H1 (cell line): ENCODE measurements at regions not wholly inside any gene's neighbourhood (a gene's known extent, or its start where the extent isn't known, plus 50 kb on each side); places are given as distances from the start of the nearest gene placed in this dataset.

Experiments
- CTCF ChIA-PET: fragments of 300-600 bp; sonication (Branson Sonifier 250); formaldehyde crosslinking; loops from one replicate; lab custom pipeline; 2021; ENCODE audit not compliant: partially characterized antibody; lab: Charles Lee
- POLR2A ChIA-PET: fragments of 300-600 bp; sonication (Branson Sonifier 250); formaldehyde crosslinking; loops from one replicate; lab custom pipeline; 2021; ENCODE audit warnings: inconsistent platforms; ENCODE audit not compliant: partially characterized antibody; lab: Charles Lee
- DNase-seq, 2 experiments: peaks; one replicate each; pipeline versions ENCODE4 v3.0.0 to v3.0.0-alpha.2; 2010 to 2022; ENCODE audit warnings: low spot score in 2 of 2, low read depth in 1 of 2, mixed read lengths in 1 of 2
- FAIRE-seq: peaks from 2 replicates; lab custom pipeline; 2011; peaks lifted over from hg19 to GRCh38; lab: Jason Lieb, UNC
- H2AFZ ChIP-seq: 2 replicates; pipeline ENCODE4 v1.8.1; 2012; ENCODE audit warnings: low read length, inconsistent platforms
- H2AK5ac ChIP-seq: 2 replicates; pipeline ENCODE4 v1.6.1; 2013; ENCODE audit warnings: low read depth, low read length
- H2BK120ac ChIP-seq: replicated peaks from 2 replicates; pipeline ENCODE3; 2013; ENCODE audit warnings: low read depth, low read length, inconsistent platforms
- H2BK12ac ChIP-seq: 2 replicates; pipeline ENCODE4 v1.6.1; 2013; ENCODE audit warnings: low read depth, low read length
- H2BK15ac ChIP-seq: 2 replicates; pipeline ENCODE4 v1.6.1; 2013; ENCODE audit warnings: low read length
- H2BK20ac ChIP-seq: 2 replicates; pipeline ENCODE4 v1.6.1; 2013; ENCODE audit warnings: low read length
- H2BK5ac ChIP-seq: 2 replicates; pipeline ENCODE4 v1.6.1; 2013; ENCODE audit warnings: low read depth, low read length
- H3K14ac ChIP-seq: 2 replicates; pipeline ENCODE4 v1.6.1; 2013; ENCODE audit warnings: inconsistent platforms; ENCODE audit not compliant: insufficient read length
- H3K18ac ChIP-seq: 2 replicates; pipeline ENCODE4 v1.6.1; 2013; ENCODE audit warnings: low read length; ENCODE audit errors: extremely low read depth
- H3K23ac ChIP-seq: 2 replicates; pipeline ENCODE4 v1.6.1; 2013; ENCODE audit warnings: inconsistent platforms; ENCODE audit not compliant: insufficient read length
- H3K23me2 ChIP-seq: 2 replicates; pipeline ENCODE4 v1.6.1; 2013; ENCODE audit warnings: low read depth, low read length
- H3K27ac ChIP-seq: 2 replicates; pipeline ENCODE4 v1.6.1; 2011; ENCODE audit warnings: low read depth, low read length, inconsistent platforms
- H3K27me3 ChIP-seq, 4 experiments: replicated peaks in 1 of 4; 1 replicate in 1 of 4; 2 replicates in 3 of 4; pipeline versions ENCODE4 v1.6.1 to v1.8.1; 2011 to 2013; ENCODE audit warnings: low read length in 3 of 4, mild to moderate bottlenecking in 3 of 4, inconsistent platforms in 2 of 4, mixed read lengths in 2 of 4, moderate library complexity in 1 of 4; ENCODE audit not compliant: control insufficient read depth in 3 of 4, insufficient read depth in 3 of 4; ENCODE audit errors: extremely low read depth in 1 of 4
- H3K36me3 ChIP-seq, 4 experiments: 2 replicates each; pipeline versions ENCODE4 v1.6.1 to v1.8.1; 2011 to 2013; ENCODE audit warnings: mild to moderate bottlenecking in 4 of 4, low read length in 3 of 4, moderate library complexity in 2 of 4, control low read depth in 1 of 4, inconsistent platforms in 1 of 4; ENCODE audit not compliant: insufficient read depth in 4 of 4, control insufficient read depth in 2 of 4
- H3K4ac ChIP-seq: replicated peaks from 2 replicates; pipeline ENCODE3; 2013; ENCODE audit warnings: low read length, low read depth, mixed read lengths, inconsistent platforms; ENCODE audit not compliant: insufficient read length
- H3K4me1 ChIP-seq, 4 experiments: replicated peaks in 1 of 4; 1 replicate in 1 of 4; 2 replicates in 3 of 4; pipeline versions ENCODE4 v1.6.1 to v1.8.1; 2011 to 2013; ENCODE audit warnings: low read length in 3 of 4, inconsistent platforms in 2 of 4, mixed read lengths in 1 of 4; ENCODE audit not compliant: insufficient read depth in 4 of 4, control insufficient read depth in 3 of 4
- H3K4me2 ChIP-seq, 2 experiments: 2 replicates each; pipeline versions ENCODE4 v1.6.1 to v1.8.1; 2011 to 2013; ENCODE audit warnings: low read depth in 2 of 2, low read length in 2 of 2, control low read depth in 1 of 2, inconsistent platforms in 1 of 2, mild to moderate bottlenecking in 1 of 2; ENCODE audit not compliant: insufficient read depth in 1 of 2
- H3K4me3 ChIP-seq, 4 experiments: fragments of 200-600, 300-600 bp in 1 of 4; sonication (generic), shearing (Covaris generic), sonication (Bioruptor Twin) in 1 of 4; 2 replicates each; pipeline versions ENCODE4 v1.5.1 to v1.8.1; 2011 to 2016; ENCODE audit warnings: low read length in 4 of 4, low read depth in 3 of 4, control low read depth in 2 of 4, inconsistent platforms in 2 of 4, mild to moderate bottlenecking in 2 of 4, mixed read lengths in 1 of 4, moderate library complexity in 1 of 4; ENCODE audit not compliant: insufficient read depth in 2 of 4; ENCODE audit errors: extremely low read depth in 1 of 4
- H3K56ac ChIP-seq: replicated peaks from 2 replicates; pipeline ENCODE3; 2013; ENCODE audit warnings: low read depth, mild to moderate bottlenecking, mixed read lengths, low read length, inconsistent platforms; ENCODE audit not compliant: insufficient read length
- H3K79me1 ChIP-seq: 2 replicates; pipeline ENCODE4 v1.6.1; 2013; ENCODE audit warnings: low read depth, low read length, control low read depth
- H3K79me2 ChIP-seq, 2 experiments: 2 replicates each; pipeline versions ENCODE4 v1.6.1 to v1.8.1; 2012 to 2013; ENCODE audit warnings: low read length in 2 of 2, mild to moderate bottlenecking in 2 of 2, inconsistent platforms in 1 of 2; ENCODE audit not compliant: insufficient read depth in 2 of 2, control insufficient read depth in 1 of 2
- H3K9ac ChIP-seq, 4 experiments: replicated peaks in 1 of 4; 1 replicate in 1 of 4; 2 replicates in 3 of 4; pipeline versions ENCODE4 v1.6.1 to v1.8.1; 2011 to 2013; ENCODE audit warnings: low read depth in 3 of 4, low read length in 3 of 4, control low read depth in 2 of 4, mild to moderate bottlenecking in 2 of 4, moderate library complexity in 2 of 4, inconsistent platforms in 1 of 4; ENCODE audit errors: extremely low read depth in 1 of 4
- H3K9me3 ChIP-seq, 2 experiments: 2 replicates each; pipeline versions ENCODE4 v1.6.1 to v1.8.1; 2012 to 2013; ENCODE audit warnings: mild to moderate bottlenecking in 2 of 2, moderate library complexity in 2 of 2, control low read depth in 1 of 2, inconsistent platforms in 1 of 2, low read depth in 1 of 2, low read length in 1 of 2, mixed read lengths in 1 of 2; ENCODE audit not compliant: insufficient read depth in 2 of 2
- H4K20me1 ChIP-seq, 2 experiments: replicated peaks in 1 of 2; 2 replicates each; pipeline versions ENCODE3 to v1.8.1; 2011 to 2013; ENCODE audit warnings: inconsistent platforms in 2 of 2, low read length in 2 of 2, mild to moderate bottlenecking in 1 of 2; ENCODE audit not compliant: insufficient read depth in 2 of 2, control insufficient read depth in 1 of 2
- H4K5ac ChIP-seq: 2 replicates; pipeline ENCODE4 v1.6.1; 2013; ENCODE audit warnings: low read length, low read depth, mixed read lengths, inconsistent platforms; ENCODE audit not compliant: insufficient read length
- H4K8ac ChIP-seq: 2 replicates; pipeline ENCODE4 v1.8.0; 2013; ENCODE audit warnings: mild to moderate bottlenecking, moderate library complexity, low read length, inconsistent platforms; ENCODE audit not compliant: insufficient read depth; ENCODE audit errors: extremely low read depth
- H4K91ac ChIP-seq: replicated peaks from 2 replicates; pipeline ENCODE3; 2013; ENCODE audit warnings: low read length, mixed read lengths, inconsistent platforms; ENCODE audit not compliant: insufficient read length
- CHD2 ChIP-seq: IDR thresholded peaks from 2 replicates; pipeline ENCODE4 v1.6.1; 2012; ENCODE audit warnings: low read length, improper control_type of control experiment
- HDAC2 ChIP-seq, 2 experiments: fragments of 300-600 bp in 1 of 2; sonication (generic) in 1 of 2; IDR thresholded peaks; 2 replicates each; pipeline ENCODE4 v1.6.1; 2011 to 2012; ENCODE audit warnings: low read depth in 2 of 2, low read length in 2 of 2, mild to moderate bottlenecking in 2 of 2, moderate library complexity in 2 of 2, borderline replicate concordance in 1 of 2, inconsistent platforms in 1 of 2
- JUN ChIP-seq: IDR thresholded peaks from 2 replicates; pipeline ENCODE4 v1.6.1; 2011; ENCODE audit warnings: low read depth, mild to moderate bottlenecking, improper control_type of control experiment, low read length
- KDM4A ChIP-seq: IDR thresholded peaks from one replicate; pipeline ENCODE4 v1.7.1; 2012; ENCODE audit warnings: low read depth, mild to moderate bottlenecking, moderate library complexity, low read length, inconsistent platforms; ENCODE audit not compliant: severe bottlenecking
- NANOG ChIP-seq: IDR thresholded peaks from 2 replicates; pipeline ENCODE4 v1.6.1; 2011; ENCODE audit warnings: low read length, low read depth, mild to moderate bottlenecking, inconsistent platforms; ENCODE audit not compliant: insufficient read depth, poor library complexity, severe bottlenecking
- TAF1 ChIP-seq: IDR thresholded peaks from 2 replicates; pipeline ENCODE4 v1.6.1; 2011; ENCODE audit warnings: mild to moderate bottlenecking, low read depth, low read length
- TBP ChIP-seq: IDR thresholded peaks from 2 replicates; pipeline ENCODE4 v1.6.1; 2011; ENCODE audit warnings: low read depth, low read length, improper control_type of control experiment
- USF2 ChIP-seq: IDR thresholded peaks from 2 replicates; pipeline ENCODE4 v1.6.1; 2011; ENCODE audit warnings: low read length, improper control_type of control experiment
- WGBS, 2 experiments: shearing (Covaris generic) in 1 of 2; methylation state at CpG; one replicate each; pipeline versions ENCODE4 v1.1.6 to v1.1.7; 2013 to 2015; ENCODE audit warnings: low lambda C conversion rate in 2 of 2, mixed read lengths in 2 of 2, inconsistent platforms in 1 of 2, low coverage in 1 of 2, missing lambda C conversion rate in 1 of 2; ENCODE audit not compliant: insufficient replicate concordance in 2 of 2, insufficient coverage in 1 of 2, insufficient read length in 1 of 2; ENCODE audit errors: extremely low coverage in 1 of 2, missing lambda C conversion rate in 1 of 2; 5-methylcytosine and 5-hydroxymethylcytosine counted together

GRCh38 chr11:91421641-91422040 lies 803.0 kb upstream of the FAT3 start:
- DNase-seq: no peak
- CTCF ChIA-PET: no interaction called here
- no peak for FAIRE-seq

More at GRCh38 chr11:91421641-91422040, 803.0 kb upstream of the FAT3 start:
- Histone ChIP-seq H3K79me1 (no peaks in the 10 kb centered on the region), H3K27ac (no peak overlapping the region)
- TF ChIP-seq NANOG (no peak), JUN (no peak), KDM4A (no peak), CHD2 (no peak), TAF1 (no peak), TBP (no peak), HDAC2 (IDR thresholded peaks at IDR 0.05; ENCODE audit: borderline replicate concordance in 1 of 2, low read depth in 2 of 2, low read length in 2 of 2) (no peak), USF2 (no peak)
- TF ChIP-seq, all 59 proteins: peak for 0
- H3K9ac ChIP-seq: no peak overlapping the region
- H2BK5ac ChIP-seq: no peak overlapping the region
- H3K4me1 ChIP-seq: no peaks in the 10 kb centered on the region
- no peak overlapping the region for H4K8ac ChIP-seq
- no peak overlapping the region for H2BK12ac ChIP-seq
- H4K5ac ChIP-seq: no peak overlapping the region
- no peak overlapping the region for H3K4ac ChIP-seq
- no peak overlapping the region for H3K4me3 ChIP-seq
- H4K20me1 ChIP-seq: no peaks in the 10 kb centered on the region
- no peak overlapping the region for H3K23ac ChIP-seq
- no peaks in the 10 kb centered on the region for H3K9me3 ChIP-seq
- H3K36me3 ChIP-seq: no peaks in the 10 kb centered on the region
- H3K27me3 ChIP-seq: no peaks in the 10 kb centered on the region
- no peak overlapping the region for H2BK20ac ChIP-seq
- H4K91ac ChIP-seq: no peak overlapping the region
- H3K4me2 ChIP-seq: no peak overlapping the region
- H3K56ac ChIP-seq: no peak overlapping the region
- WGBS, 2 experiments: 88% methylated on average over 3 of the region's 3 CpGs; no CpG with 5 or more reads in 1 of the 2 experiments
- H3K79me2 ChIP-seq: no peaks in the 10 kb centered on the region
- no peak overlapping the region for H3K18ac ChIP-seq
- no peak overlapping the region for H2AFZ ChIP-seq
- no peak overlapping the region for H2BK120ac ChIP-seq
- H2AK5ac ChIP-seq: no peak overlapping the region
- no peaks in the 10 kb centered on the region for H3K23me2 ChIP-seq
- POLR2A ChIA-PET: no interaction called here
- H2BK15ac ChIP-seq: no peak overlapping the region
- no peak overlapping the region for H3K14ac ChIP-seq
